ENCODE measurements at regions not wholly inside any gene's neighbourhood (a gene's known extent, or its start where the extent isn't known, plus 50 kb on each side); places are given as distances from the start of the nearest gene placed in this dataset.

- H3K9me3 Mint-ChIP-seq = peaks cover 3% of the 10 kb centered on the region
- H3K27me3 Mint-ChIP-seq = no peaks in the 10 kb centered on the region
- no peaks in the 10 kb centered on the region for H3K4me1 Mint-ChIP-seq (ENCODE audit: low read depth)
- H3K36me3 Mint-ChIP-seq = no peaks in the 10 kb centered on the region
- CTCF ChIA-PET = no interaction called here
- POLR2A ChIA-PET = no interaction called here
- no peak overlapping the region for H3K27ac Mint-ChIP-seq
- no peak overlapping the region for H3K4me3 Mint-ChIP-seq
- intact Hi-C loops (cut with micrococcal nuclease) = no loop called here
- no peak for DNase-seq
These were observed 449.5 kb downstream of the LIG4 start for GRCh38 chr13:107765724-107766401.

DNA sequence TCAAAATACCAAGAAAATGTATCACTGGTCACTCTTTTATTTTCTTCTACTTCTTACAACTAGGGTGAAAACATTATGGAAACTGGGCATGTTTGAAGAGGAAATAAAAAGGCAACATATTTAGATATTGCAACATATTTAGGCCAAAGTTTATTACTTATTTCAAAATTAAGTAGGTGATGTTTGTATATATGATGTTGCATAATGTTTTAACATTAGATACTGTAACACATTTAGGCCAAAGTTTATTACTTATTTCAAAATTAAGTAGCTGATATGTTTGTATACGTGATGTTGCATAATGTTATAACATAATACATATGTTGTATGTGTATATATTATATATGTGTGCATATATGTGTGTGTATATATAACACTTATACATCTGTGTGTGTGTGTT lies 451.3 kb downstream of the LIG4 start:
- POLR2A ChIA-PET = no interaction called here
- Mint-ChIP-seq H3K27ac (no peak overlapping the region), H3K36me3 (no peaks in the 10 kb centered on the region), H3K27me3 (no peaks in the 10 kb centered on the region), H3K9me3 (peaks cover 5% of the 10 kb centered on the region), H3K4me1 (ENCODE audit: low read depth) (no peaks in the 10 kb centered on the region), H3K4me3 (no peak overlapping the region)
- CTCF ChIA-PET = no interaction called here
- intact Hi-C loops (cut with micrococcal nuclease) = no loop called here
- DNase-seq = no peak

DNA sequence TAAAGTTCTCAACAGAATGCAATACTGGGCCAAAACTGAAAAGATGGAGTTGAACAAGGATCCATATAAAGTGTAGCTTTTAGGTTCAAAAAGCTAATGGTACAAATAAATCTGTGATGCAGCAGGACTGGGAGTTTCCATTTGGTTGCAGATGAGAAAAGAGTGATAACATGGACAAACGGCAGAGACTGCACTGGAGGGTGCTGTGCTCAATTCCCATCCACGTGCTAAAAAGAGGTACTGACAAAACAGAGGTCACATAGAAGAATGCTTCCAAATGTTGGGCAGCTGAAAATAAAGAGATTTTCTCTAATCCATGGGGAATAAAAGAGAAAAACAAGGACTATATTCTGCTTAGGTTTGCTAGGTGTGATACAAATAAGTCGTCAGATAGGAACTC lies 461.6 kb downstream of the LIG4 start:
- no peak for DNase-seq
- CTCF ChIA-PET = no interaction called here
- no peaks in the 10 kb centered on the region for H3K36me3 Mint-ChIP-seq
- POLR2A ChIA-PET = no interaction called here
- intact Hi-C loops (cut with micrococcal nuclease) = no loop called here
- no peaks in the 10 kb centered on the region for H3K4me1 Mint-ChIP-seq (ENCODE audit: low read depth)
- H3K9me3 Mint-ChIP-seq = peaks cover 3% of the 10 kb centered on the region
- no peak overlapping the region for H3K4me3 Mint-ChIP-seq
- H3K27ac Mint-ChIP-seq = no peak overlapping the region
- H3K27me3 Mint-ChIP-seq = no peaks in the 10 kb centered on the region

DNA sequence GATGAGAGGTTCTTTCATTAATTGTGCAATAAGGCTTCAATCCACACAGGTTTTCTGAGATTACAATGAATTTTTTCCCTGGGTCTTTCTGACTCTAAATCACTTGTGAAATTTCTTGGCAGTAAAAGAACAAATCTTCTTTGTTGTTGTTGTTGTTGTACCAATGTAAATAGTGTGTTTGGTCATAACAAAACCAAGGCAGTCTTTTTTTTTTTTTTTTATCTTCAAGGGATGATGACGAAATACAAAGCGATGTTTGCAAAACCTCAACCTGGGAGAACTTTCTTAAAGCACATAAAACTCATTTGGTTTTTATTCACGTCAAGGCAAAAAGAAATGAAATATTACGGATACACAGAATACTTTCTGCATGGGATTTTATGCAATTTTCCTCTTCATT lies 462.0 kb downstream of the LIG4 start:
- intact Hi-C loops (cut with micrococcal nuclease) = no loop called here
- H3K9me3 Mint-ChIP-seq = peaks cover 3% of the 10 kb centered on the region
- H3K27ac Mint-ChIP-seq = no peak overlapping the region
- H3K36me3 Mint-ChIP-seq = no peaks in the 10 kb centered on the region
- no peak for DNase-seq
- ChIA-PET POLR2A (no interaction called here), CTCF (no interaction called here)
- no peaks in the 10 kb centered on the region for H3K27me3 Mint-ChIP-seq
- no peaks in the 10 kb centered on the region for H3K4me1 Mint-ChIP-seq (ENCODE audit: low read depth)
- H3K4me3 Mint-ChIP-seq = no peak overlapping the region

- ChIA-PET CTCF (no interaction called here), POLR2A (no interaction called here)
- Mint-ChIP-seq H3K27me3 (no peaks in the 10 kb centered on the region), H3K4me3 (no peak overlapping the region), H3K27ac (no peak overlapping the region), H3K4me1 (ENCODE audit: low read depth) (no peaks in the 10 kb centered on the region), H3K36me3 (no peaks in the 10 kb centered on the region), H3K9me3 (no peaks in the 10 kb centered on the region)
- DNase-seq = no peak
- intact Hi-C loops (cut with micrococcal nuclease) = no loop called here
These were observed 471.4 kb downstream of the LIG4 start for GRCh38 chr13:107743983-107744382.

- Mint-ChIP-seq H3K4me3 (no peak overlapping the region), H3K9me3 (no peaks in the 10 kb centered on the region), H3K36me3 (no peaks in the 10 kb centered on the region), H3K4me1 (ENCODE audit: low read depth) (no peaks in the 10 kb centered on the region), H3K27me3 (no peaks in the 10 kb centered on the region), H3K27ac (no peak overlapping the region)
- no peak for DNase-seq
- POLR2A ChIA-PET = no interaction called here
- intact Hi-C loops (cut with micrococcal nuclease) = no loop called here
- CTCF ChIA-PET = no interaction called here
These were observed 471.8 kb downstream of the LIG4 start for GRCh38 chr13:107743526-107743925.

DNA sequence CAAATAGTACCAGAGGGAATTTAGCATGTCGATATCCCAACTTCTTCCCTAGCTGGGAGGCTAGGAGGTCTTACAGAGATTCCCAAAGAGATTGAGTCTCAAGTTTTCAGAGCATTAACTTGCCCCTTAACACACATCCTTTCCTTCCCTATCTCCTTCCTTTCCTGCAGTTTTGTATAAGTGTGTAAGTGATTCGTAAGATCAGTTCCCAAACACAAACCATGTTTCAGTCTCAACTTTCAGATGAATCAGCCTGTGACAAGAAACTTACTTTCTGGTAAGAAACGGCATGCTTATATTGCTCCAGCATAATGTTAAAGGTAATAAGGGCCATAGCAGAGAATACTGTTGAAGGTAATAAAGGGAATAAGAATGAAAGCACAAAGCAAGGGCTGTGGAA lies 472.2 kb downstream of the LIG4 start:
- Mint-ChIP-seq H3K9me3 (no peaks in the 10 kb centered on the region), H3K36me3 (no peaks in the 10 kb centered on the region), H3K4me3 (no peak overlapping the region), H3K27ac (no peak overlapping the region), H3K4me1 (ENCODE audit: low read depth) (no peaks in the 10 kb centered on the region), H3K27me3 (no peaks in the 10 kb centered on the region)
- intact Hi-C loops (cut with micrococcal nuclease) = no loop called here
- DNase-seq = no peak
- ChIA-PET CTCF (no interaction called here), POLR2A (no interaction called here)

- intact Hi-C loops (cut with micrococcal nuclease) = no loop called here
- Mint-ChIP-seq H3K4me1 (ENCODE audit: low read depth) (no peaks in the 10 kb centered on the region), H3K27me3 (no peaks in the 10 kb centered on the region), H3K27ac (no peak overlapping the region), H3K4me3 (no peak overlapping the region), H3K9me3 (no peaks in the 10 kb centered on the region), H3K36me3 (no peaks in the 10 kb centered on the region)
- no peak for DNase-seq
- CTCF ChIA-PET = no interaction called here
- POLR2A ChIA-PET = no interaction called here
These were observed 472.8 kb downstream of the LIG4 start for GRCh38 chr13:107742544-107742943.

GRCh38 chr13:107738004-107738403 lies 477.3 kb downstream of the LIG4 start:
- Mint-ChIP-seq H3K9me3 (peaks cover 2% of the 10 kb centered on the region), H3K4me1 (ENCODE audit: low read depth) (no peaks in the 10 kb centered on the region), H3K36me3 (no peaks in the 10 kb centered on the region), H3K27me3 (no peaks in the 10 kb centered on the region), H3K4me3 (no peak overlapping the region), H3K27ac (no peak overlapping the region)
- DNase-seq = no peak
- intact Hi-C loops (cut with micrococcal nuclease) = no loop called here
- ChIA-PET POLR2A (no interaction called here), CTCF (no interaction called here)

DNA sequence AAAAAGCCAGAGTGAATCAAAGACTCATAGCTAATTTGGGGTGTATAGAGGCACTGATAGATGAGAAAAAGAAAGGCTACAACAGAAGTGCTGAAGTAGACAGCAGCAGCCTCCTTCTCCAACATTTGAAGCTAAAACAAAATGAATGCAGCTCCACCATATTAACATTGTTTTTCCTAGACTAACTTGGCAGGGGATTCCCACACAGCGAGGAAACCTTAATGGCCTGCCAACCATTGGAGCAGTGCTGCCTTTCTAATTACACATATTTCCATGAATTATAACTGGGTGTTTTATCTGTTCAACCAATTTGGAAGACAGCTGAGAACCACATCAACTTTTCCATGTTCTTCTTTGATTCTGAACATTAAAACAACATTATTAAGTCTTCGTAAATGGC lies 478.6 kb downstream of the LIG4 start:
- H3K4me1 Mint-ChIP-seq (ENCODE audit: low read depth) = no peaks in the 10 kb centered on the region
- ChIA-PET CTCF (no interaction called here), POLR2A (no interaction called here)
- no peaks in the 10 kb centered on the region for H3K36me3 Mint-ChIP-seq
- H3K4me3 Mint-ChIP-seq = no peak overlapping the region
- peaks cover 2% of the 10 kb centered on the region for H3K9me3 Mint-ChIP-seq
- intact Hi-C loops (cut with micrococcal nuclease) = no loop called here
- no peaks in the 10 kb centered on the region for H3K27me3 Mint-ChIP-seq
- H3K27ac Mint-ChIP-seq = no peak overlapping the region
- DNase-seq = no peak

- no peaks in the 10 kb centered on the region for H3K36me3 Mint-ChIP-seq
- H3K27ac Mint-ChIP-seq = no peak overlapping the region
- H3K9me3 Mint-ChIP-seq = peaks cover 2% of the 10 kb centered on the region
These were observed 479.2 kb downstream of the LIG4 start for GRCh38 chr13:107736170-107736569.

GRCh38 chr13:107734891-107735625 lies 480.3 kb downstream of the LIG4 start:
- ChIA-PET POLR2A (no interaction called here), CTCF (no interaction called here)
- H3K9me3 Mint-ChIP-seq = peaks cover 2% of the 10 kb centered on the region
- no peaks in the 10 kb centered on the region for H3K27me3 Mint-ChIP-seq
- no peaks in the 10 kb centered on the region for H3K4me1 Mint-ChIP-seq (ENCODE audit: low read depth)
- no peak overlapping the region for H3K27ac Mint-ChIP-seq
- no peak overlapping the region for H3K4me3 Mint-ChIP-seq
- no peak for DNase-seq
- intact Hi-C loops (cut with micrococcal nuclease) = no loop called here
- no peaks in the 10 kb centered on the region for H3K36me3 Mint-ChIP-seq

More at GRCh38 chr13:107736170-107736569, 479.2 kb downstream of the LIG4 start:
- Mint-ChIP-seq H3K4me3 (no peak overlapping the region), H3K27me3 (no peaks in the 10 kb centered on the region), H3K4me1 (ENCODE audit: low read depth) (no peaks in the 10 kb centered on the region)
- ChIA-PET CTCF (no interaction called here), POLR2A (no interaction called here)
- no peak for DNase-seq
- intact Hi-C loops (cut with micrococcal nuclease) = no loop called here

GRCh38 chr13:107733276-107733675 lies 482.1 kb downstream of the LIG4 start:
- H3K4me1 Mint-ChIP-seq (ENCODE audit: low read depth) = no peaks in the 10 kb centered on the region
- ChIA-PET POLR2A (no interaction called here), CTCF (no interaction called here)
- no peaks in the 10 kb centered on the region for H3K27me3 Mint-ChIP-seq
- peaks cover 2% of the 10 kb centered on the region for H3K9me3 Mint-ChIP-seq
- no peak overlapping the region for H3K4me3 Mint-ChIP-seq
- DNase-seq = no peak
- H3K36me3 Mint-ChIP-seq = no peaks in the 10 kb centered on the region
- intact Hi-C loops (cut with micrococcal nuclease) = no loop called here
- no peak overlapping the region for H3K27ac Mint-ChIP-seq

All from activated CD4-positive, alpha-beta memory T cell treated with anti-CD3 and anti-CD28 coated beads for 36 hours (primary cell).